ENCODE measurements at regions not wholly inside any gene's neighbourhood (a gene's known extent, or its start where the extent isn't known, plus 50 kb on each side); places are given as distances from the start of the nearest gene placed in this dataset.
"Not testable (repeated sequence)": the region's sequence is repeated elsewhere in the genome, so short reads cannot be mapped to it uniquely, and the experiment has no call there.

- H3K4me3 ChIP-seq (ENCODE audit: low read length), result no peak overlapping the region
- no peak for DNase-seq (ENCODE audit: low read depth, low spot score)
Measured at GRCh38 chr3:26406636-26407035, 215.9 kb upstream of the LRRC3B start.

- no peak overlapping the region for H3K4me3 ChIP-seq (ENCODE audit: low read length)
- DNase-seq (ENCODE audit: low read depth, low spot score), result no peak
Measured at GRCh38 chr3:26418553-26418952, 204.0 kb upstream of the LRRC3B start.

GRCh38 chr3:26422415-26422814 is 200.2 kb upstream of the LRRC3B start:
- no peak overlapping the region for H3K4me3 ChIP-seq (ENCODE audit: low read length)
- DNase-seq (ENCODE audit: low read depth, low spot score), result no peak

GRCh38 chr3:26425076-26425475 is 197.5 kb upstream of the LRRC3B start:
- no peak for DNase-seq (ENCODE audit: low read depth, low spot score)
- H3K4me3 ChIP-seq (ENCODE audit: low read length), result no peak overlapping the region

GRCh38 chr3:26428992-26429391 is 193.6 kb upstream of the LRRC3B start:
- no peak for DNase-seq (ENCODE audit: low read depth, low spot score)
- no peak overlapping the region for H3K4me3 ChIP-seq (ENCODE audit: low read length)

GRCh38 chr3:26437678-26438077 is 184.9 kb upstream of the LRRC3B start:
- H3K4me3 ChIP-seq (ENCODE audit: low read length), result no peak overlapping the region
- DNase-seq (ENCODE audit: low read depth, low spot score), result no peak

- no peak overlapping the region for H3K4me3 ChIP-seq (ENCODE audit: low read length)
- DNase-seq (ENCODE audit: low read depth, low spot score), result no peak
Measured at GRCh38 chr3:26438325-26438940, 184.1 kb upstream of the LRRC3B start.

GRCh38 chr3:26438981-26439884 is 183.3 kb upstream of the LRRC3B start:
- no peak for DNase-seq (ENCODE audit: low read depth, low spot score)
- no peak overlapping the region for H3K4me3 ChIP-seq (ENCODE audit: low read length)

GRCh38 chr3:26449996-26450395 is 172.6 kb upstream of the LRRC3B start:
- no peak for DNase-seq (ENCODE audit: low read depth, low spot score)
- no peak overlapping the region for H3K4me3 ChIP-seq (ENCODE audit: low read length)

GRCh38 chr3:26452363-26452762 is 170.2 kb upstream of the LRRC3B start:
- no peak for DNase-seq (ENCODE audit: low read depth, low spot score)
- H3K4me3 ChIP-seq (ENCODE audit: low read length), result no peak overlapping the region

- no peak overlapping the region for H3K4me3 ChIP-seq (ENCODE audit: low read length)
- DNase-seq (ENCODE audit: low read depth, low spot score), result no peak
Measured at GRCh38 chr3:26460985-26461384, 161.6 kb upstream of the LRRC3B start.

- DNase-seq (ENCODE audit: low read depth, low spot score), result no peak
- H3K4me3 ChIP-seq (ENCODE audit: low read length), result no peak overlapping the region
Measured at GRCh38 chr3:26472345-26472744, 150.2 kb upstream of the LRRC3B start.

GRCh38 chr3:26474706-26475105 is 147.9 kb upstream of the LRRC3B start:
- DNase-seq (ENCODE audit: low read depth, low spot score), result no peak
- H3K4me3 ChIP-seq (ENCODE audit: low read length), result no peak overlapping the region

GRCh38 chr3:26480377-26480776 is 142.2 kb upstream of the LRRC3B start:
- no peak for DNase-seq (ENCODE audit: low read depth, low spot score)
- no peak overlapping the region for H3K4me3 ChIP-seq (ENCODE audit: low read length)

- no peak overlapping the region for H3K4me3 ChIP-seq (ENCODE audit: low read length)
- DNase-seq (ENCODE audit: low read depth, low spot score), result no peak
Measured at GRCh38 chr3:26484140-26484539, 138.4 kb upstream of the LRRC3B start.

GRCh38 chr3:26498271-26498670 is 124.3 kb upstream of the LRRC3B start:
- H3K4me3 ChIP-seq (ENCODE audit: low read length), result no peak overlapping the region
- no peak for DNase-seq (ENCODE audit: low read depth, low spot score)

GRCh38 chr3:26505399-26505798 is 117.2 kb upstream of the LRRC3B start:
- no peak overlapping the region for H3K4me3 ChIP-seq (ENCODE audit: low read length)
- DNase-seq (ENCODE audit: low read depth, low spot score), result no peak

- DNase-seq (ENCODE audit: low read depth, low spot score); H3K4me3 ChIP-seq (ENCODE audit: low read length): not testable (repeated sequence)
Measured at GRCh38 chr3:26514445-26515029, 108.0 kb upstream of the LRRC3B start.

- no peak for DNase-seq (ENCODE audit: low read depth, low spot score)
- H3K4me3 ChIP-seq (ENCODE audit: low read length), result no peak overlapping the region
Measured at GRCh38 chr3:26515351-26515750, 107.2 kb upstream of the LRRC3B start.

GRCh38 chr3:26521261-26521660 is 101.3 kb upstream of the LRRC3B start:
- H3K4me3 ChIP-seq (ENCODE audit: low read length), result no peak overlapping the region
- DNase-seq (ENCODE audit: low read depth, low spot score), result no peak

Data from Jurkat, Clone E6-1 (cell line).